Neural crest cell (in vitro differentiated cells): ENCODE measurements at regions not wholly inside any gene's neighbourhood (a gene's known extent, or its start where the extent isn't known, plus 50 kb on each side); places are given as distances from the start of the nearest gene placed in this dataset.

ENCODE experiments used
- DNase-seq: peaks from one replicate; pipeline ENCODE4 v3.0.0; 2021; ENCODE audit warnings: low read depth, mixed read lengths, low spot score
- H3K27ac Mint-ChIP-seq: one replicate; pipeline ENCODE4 v1.8.0; 2021; ENCODE audit warnings: mild to moderate bottlenecking, mixed read lengths; ENCODE audit not compliant: unreplicated experiment
- H3K27me3 Mint-ChIP-seq: 2 replicates; pipeline ENCODE4 v1.8.0; 2021; ENCODE audit warnings: low read depth, mild to moderate bottlenecking, mixed read lengths
- H3K36me3 Mint-ChIP-seq: 2 replicates; pipeline ENCODE4 v1.8.0; 2021; ENCODE audit warnings: low read depth, mild to moderate bottlenecking, mixed read lengths
- H3K4me1 Mint-ChIP-seq: 2 replicates; pipeline ENCODE4 v1.8.0; 2021; ENCODE audit warnings: mixed read lengths
- H3K4me3 Mint-ChIP-seq: one replicate; pipeline ENCODE4 v1.8.0; 2021; ENCODE audit warnings: mild to moderate bottlenecking, mixed read lengths
- H3K9me3 Mint-ChIP-seq: 2 replicates; pipeline ENCODE4 v1.8.0; 2021; ENCODE audit warnings: mixed read lengths
- TF ChIP-seq, protein P1 (sequence below): fragments of 200-600 bp; sonication (generic); conservative IDR thresholded peaks from 2 replicates; pipeline ENCODE4 v1.5.0; 2021; ENCODE audit warnings: antibody characterized with exemption, mild to moderate bottlenecking

DNA sequence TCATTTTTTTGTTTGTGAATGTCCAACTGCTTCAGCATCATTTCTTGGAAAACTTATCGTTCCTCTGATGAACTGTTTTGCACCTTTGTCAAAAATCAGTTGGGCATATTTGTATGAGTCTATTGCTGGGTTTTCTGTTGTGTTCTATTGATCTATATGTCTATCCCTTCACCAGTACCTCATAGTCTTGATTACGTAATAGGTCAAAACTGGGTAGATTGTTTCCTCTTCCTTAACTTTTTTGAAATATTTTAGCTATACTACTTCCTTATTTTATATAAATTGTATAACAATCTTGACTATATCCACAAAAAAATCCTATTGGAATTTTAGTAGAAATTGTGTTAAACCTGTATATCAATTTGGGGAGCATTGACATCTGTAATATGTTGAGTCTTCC, 104.1 kb upstream of the PALS2 start:
- H3K36me3 Mint-ChIP-seq, result no peaks in the 10 kb centered on the region
- no peaks in the 10 kb centered on the region for H3K9me3 Mint-ChIP-seq
- H3K4me1 Mint-ChIP-seq, result no peaks in the 10 kb centered on the region
- no peak overlapping the region for H3K27ac Mint-ChIP-seq
- no peaks in the 10 kb centered on the region for H3K27me3 Mint-ChIP-seq
- TF ChIP-seq, protein P1, sequence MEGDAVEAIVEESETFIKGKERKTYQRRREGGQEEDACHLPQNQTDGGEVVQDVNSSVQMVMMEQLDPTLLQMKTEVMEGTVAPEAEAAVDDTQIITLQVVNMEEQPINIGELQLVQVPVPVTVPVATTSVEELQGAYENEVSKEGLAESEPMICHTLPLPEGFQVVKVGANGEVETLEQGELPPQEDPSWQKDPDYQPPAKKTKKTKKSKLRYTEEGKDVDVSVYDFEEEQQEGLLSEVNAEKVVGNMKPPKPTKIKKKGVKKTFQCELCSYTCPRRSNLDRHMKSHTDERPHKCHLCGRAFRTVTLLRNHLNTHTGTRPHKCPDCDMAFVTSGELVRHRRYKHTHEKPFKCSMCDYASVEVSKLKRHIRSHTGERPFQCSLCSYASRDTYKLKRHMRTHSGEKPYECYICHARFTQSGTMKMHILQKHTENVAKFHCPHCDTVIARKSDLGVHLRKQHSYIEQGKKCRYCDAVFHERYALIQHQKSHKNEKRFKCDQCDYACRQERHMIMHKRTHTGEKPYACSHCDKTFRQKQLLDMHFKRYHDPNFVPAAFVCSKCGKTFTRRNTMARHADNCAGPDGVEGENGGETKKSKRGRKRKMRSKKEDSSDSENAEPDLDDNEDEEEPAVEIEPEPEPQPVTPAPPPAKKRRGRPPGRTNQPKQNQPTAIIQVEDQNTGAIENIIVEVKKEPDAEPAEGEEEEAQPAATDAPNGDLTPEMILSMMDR, result no peak
- no peak overlapping the region for H3K4me3 Mint-ChIP-seq
- no peak for DNase-seq

DNA sequence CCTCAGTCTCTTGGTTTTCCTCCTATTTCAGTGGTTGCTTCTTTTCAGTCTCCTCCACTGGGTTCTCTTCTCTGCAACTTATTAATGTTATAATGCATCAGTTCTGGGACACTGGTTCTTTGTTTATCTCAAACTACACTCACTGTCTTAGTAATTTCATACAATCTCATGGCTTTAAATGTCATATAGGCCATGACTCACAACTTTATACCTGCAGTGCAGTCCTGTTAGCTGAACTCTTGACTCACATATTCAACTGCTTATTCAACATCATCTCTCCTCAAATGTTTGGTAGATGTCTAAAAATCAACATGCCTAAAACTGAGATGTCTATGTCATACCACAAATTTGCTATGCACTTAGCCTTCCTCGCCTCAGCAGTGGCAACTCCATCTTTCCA, 101.2 kb upstream of the PALS2 start:
- no peaks in the 10 kb centered on the region for H3K9me3 Mint-ChIP-seq
- no peaks in the 10 kb centered on the region for H3K36me3 Mint-ChIP-seq
- H3K27me3 Mint-ChIP-seq, result no peaks in the 10 kb centered on the region
- no peak overlapping the region for H3K27ac Mint-ChIP-seq
- DNase-seq, result no peak
- TF ChIP-seq, protein P1, result no peak
- H3K4me1 Mint-ChIP-seq, result peaks cover under 1% of the 10 kb centered on the region
- H3K4me3 Mint-ChIP-seq, result no peak overlapping the region

DNA sequence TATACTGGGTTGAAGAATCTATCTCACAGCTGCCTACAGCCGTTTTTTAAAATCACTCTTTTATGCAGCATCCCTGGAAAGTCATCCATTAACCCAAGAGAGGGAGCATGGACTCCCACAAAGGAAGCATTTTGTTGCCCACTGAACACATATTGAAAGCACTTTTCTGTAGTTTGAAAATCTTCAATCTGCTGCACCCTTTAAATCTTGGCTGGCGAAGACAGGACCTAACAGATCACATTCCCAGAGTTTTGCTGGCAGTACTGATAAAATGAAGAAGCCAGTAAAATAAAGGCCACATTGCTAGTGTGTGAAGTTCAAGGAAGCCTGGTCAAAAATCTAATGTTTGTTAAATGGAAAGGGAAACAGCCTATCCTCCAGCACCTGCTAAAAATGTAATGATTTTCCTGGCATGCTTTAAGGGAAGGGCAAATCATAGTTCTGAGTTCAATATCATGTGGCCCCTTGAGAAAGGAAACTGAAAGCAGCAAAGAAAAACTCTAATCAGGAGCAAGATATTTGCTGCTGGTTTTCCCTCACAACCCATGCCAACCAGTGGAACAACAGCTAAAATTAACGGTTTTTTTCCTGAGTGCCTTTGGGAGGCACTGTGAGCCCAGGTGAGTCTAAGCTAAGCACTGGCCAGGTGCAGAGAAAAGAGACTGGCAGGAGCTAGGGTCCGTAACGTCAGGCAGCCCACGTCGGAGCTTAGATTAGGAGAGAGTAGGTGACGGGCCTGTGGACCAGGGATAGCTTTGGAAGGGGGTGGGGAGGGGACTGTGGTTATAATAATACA, 97.9 kb upstream of the PALS2 start:
- H3K27me3 Mint-ChIP-seq, result peaks cover under 1% of the 10 kb centered on the region
- no peak overlapping the region for H3K4me3 Mint-ChIP-seq
- peaks cover 26% of the 10 kb centered on the region for H3K4me1 Mint-ChIP-seq
- TF ChIP-seq, protein P1, result no peak
- no peak overlapping the region for H3K27ac Mint-ChIP-seq
- peaks cover 6% of the 10 kb centered on the region for H3K9me3 Mint-ChIP-seq
- DNase-seq, result no peak
- peaks cover 7% of the 10 kb centered on the region for H3K36me3 Mint-ChIP-seq

DNA sequence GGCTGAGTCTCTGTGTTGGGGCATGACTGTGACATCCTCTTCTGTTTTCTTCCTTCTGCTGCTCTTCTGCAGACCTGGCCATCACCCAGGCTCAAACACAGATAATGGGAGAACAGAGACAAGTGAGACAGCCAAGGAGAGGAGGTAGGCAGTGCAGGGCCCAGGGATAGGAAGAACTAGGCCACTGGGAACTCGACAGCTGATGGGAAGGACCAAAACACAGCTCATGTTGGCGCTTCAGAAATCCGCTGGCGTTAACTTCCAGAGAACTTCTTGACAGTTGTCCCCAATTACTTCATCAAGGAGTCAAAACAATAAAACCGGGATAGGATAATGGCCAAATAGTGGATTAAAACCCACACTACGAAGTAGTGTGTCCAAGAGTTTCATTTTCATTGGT, 97.0 kb upstream of the PALS2 start:
- no peak overlapping the region for H3K27ac Mint-ChIP-seq
- H3K36me3 Mint-ChIP-seq, result peaks cover 7% of the 10 kb centered on the region
- peaks cover 26% of the 10 kb centered on the region for H3K4me1 Mint-ChIP-seq
- H3K9me3 Mint-ChIP-seq, result peaks cover 6% of the 10 kb centered on the region
- peaks cover 4% of the 10 kb centered on the region for H3K27me3 Mint-ChIP-seq
- DNase-seq, result no peak
- no peak overlapping the region for H3K4me3 Mint-ChIP-seq
- TF ChIP-seq, protein P1, result no peak

DNA sequence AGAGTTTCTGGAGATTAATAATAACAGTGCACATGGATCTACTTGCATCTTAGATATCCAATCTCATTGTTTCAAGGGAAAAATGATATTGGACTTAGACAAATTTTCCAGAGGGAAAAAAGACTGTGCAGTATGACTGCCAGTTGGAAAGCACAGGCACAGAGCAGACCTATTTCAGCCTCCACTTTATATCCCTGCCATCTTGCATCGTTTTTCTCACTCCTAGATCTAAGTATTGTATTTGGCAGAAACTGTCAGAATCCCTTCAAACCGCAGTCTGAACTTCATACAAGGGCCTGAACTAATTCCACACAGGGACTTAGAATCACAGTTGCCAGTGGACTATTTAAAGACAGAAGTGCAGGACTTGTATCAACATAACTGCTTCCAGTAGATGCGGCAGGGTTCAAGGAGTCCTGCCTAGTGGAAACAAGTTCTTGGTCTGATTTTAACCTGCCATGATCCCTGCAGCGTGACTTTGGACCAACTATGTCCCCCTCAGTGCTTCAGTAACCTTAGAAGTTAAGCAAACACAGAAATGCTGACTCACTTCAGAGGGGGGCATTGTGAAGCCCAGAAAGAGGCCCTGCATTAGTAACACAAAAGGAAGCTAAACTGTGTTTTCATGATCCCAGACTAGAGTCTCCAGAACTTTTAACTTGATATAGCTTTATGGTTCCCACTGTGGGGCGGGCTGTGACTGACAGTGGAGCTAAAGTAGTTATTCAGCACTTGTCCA, 95.7 kb upstream of the PALS2 start:
- peak overlapping the region; percentile 46 for H3K27ac Mint-ChIP-seq

More for the DNA sequence above, 95.7 kb upstream of the PALS2 start:
- DNase-seq, result no peak
- TF ChIP-seq, protein P1, result no peak
- Mint-ChIP-seq H3K36me3 (peaks cover 7% of the 10 kb centered on the region), H3K4me1 (peaks cover 26% of the 10 kb centered on the region), H3K27me3 (peaks cover 4% of the 10 kb centered on the region), H3K4me3 (no peak overlapping the region), H3K9me3 (peaks cover 6% of the 10 kb centered on the region)
